ENCODE measurements at regions not wholly inside any gene's neighbourhood (a gene's known extent, or its start where the extent isn't known, plus 50 kb on each side); places are given as distances from the start of the nearest gene placed in this dataset.

DNA sequence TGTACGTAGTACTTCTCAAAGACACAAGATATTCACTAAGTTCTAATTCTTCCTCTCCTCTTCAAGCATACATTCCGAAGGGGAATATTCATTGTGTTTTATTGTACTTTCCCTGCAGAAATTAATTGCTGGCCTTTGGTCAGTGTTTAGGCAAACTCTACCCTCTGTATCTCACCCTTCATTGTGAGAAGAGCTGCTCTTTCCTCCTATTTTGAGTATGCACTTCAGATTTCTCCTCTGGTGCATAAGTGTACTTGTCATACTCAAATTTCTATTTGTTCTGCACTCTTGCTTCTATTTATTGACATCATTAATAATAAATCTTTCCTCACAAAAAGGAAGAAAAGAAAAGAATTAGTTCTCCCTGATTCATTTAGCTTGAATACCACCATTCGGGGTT is 485.4 kb upstream of the SLC8A1 start:
- Histone ChIP-seq H3K4me3 (replicated peaks; ENCODE audit: insufficient read depth, low read length) (no peak overlapping the region), H3K27me3 (ENCODE audit: insufficient read depth, poor library complexity, severe bottlenecking) (peaks cover 2% of the 10 kb centered on the region), H3K27ac (replicated peaks) (no peak overlapping the region)
- no peak for TF ChIP-seq POLR2AphosphoS5 (IDR thresholded peaks at IDR 0.05; ENCODE audit: low read depth)
- TF ChIP-seq, protein P1, sequence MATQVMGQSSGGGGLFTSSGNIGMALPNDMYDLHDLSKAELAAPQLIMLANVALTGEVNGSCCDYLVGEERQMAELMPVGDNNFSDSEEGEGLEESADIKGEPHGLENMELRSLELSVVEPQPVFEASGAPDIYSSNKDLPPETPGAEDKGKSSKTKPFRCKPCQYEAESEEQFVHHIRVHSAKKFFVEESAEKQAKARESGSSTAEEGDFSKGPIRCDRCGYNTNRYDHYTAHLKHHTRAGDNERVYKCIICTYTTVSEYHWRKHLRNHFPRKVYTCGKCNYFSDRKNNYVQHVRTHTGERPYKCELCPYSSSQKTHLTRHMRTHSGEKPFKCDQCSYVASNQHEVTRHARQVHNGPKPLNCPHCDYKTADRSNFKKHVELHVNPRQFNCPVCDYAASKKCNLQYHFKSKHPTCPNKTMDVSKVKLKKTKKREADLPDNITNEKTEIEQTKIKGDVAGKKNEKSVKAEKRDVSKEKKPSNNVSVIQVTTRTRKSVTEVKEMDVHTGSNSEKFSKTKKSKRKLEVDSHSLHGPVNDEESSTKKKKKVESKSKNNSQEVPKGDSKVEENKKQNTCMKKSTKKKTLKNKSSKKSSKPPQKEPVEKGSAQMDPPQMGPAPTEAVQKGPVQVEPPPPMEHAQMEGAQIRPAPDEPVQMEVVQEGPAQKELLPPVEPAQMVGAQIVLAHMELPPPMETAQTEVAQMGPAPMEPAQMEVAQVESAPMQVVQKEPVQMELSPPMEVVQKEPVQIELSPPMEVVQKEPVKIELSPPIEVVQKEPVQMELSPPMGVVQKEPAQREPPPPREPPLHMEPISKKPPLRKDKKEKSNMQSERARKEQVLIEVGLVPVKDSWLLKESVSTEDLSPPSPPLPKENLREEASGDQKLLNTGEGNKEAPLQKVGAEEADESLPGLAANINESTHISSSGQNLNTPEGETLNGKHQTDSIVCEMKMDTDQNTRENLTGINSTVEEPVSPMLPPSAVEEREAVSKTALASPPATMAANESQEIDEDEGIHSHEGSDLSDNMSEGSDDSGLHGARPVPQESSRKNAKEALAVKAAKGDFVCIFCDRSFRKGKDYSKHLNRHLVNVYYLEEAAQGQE (IDR thresholded peaks at IDR 0.05; ENCODE audit: insufficient replicate concordance, low read depth), result no peak
- TF ChIP-seq SPI1 (IDR thresholded peaks at IDR 0.05; ENCODE audit: borderline replicate concordance, low read depth), result no peak
- TF ChIP-seq, protein P2, sequence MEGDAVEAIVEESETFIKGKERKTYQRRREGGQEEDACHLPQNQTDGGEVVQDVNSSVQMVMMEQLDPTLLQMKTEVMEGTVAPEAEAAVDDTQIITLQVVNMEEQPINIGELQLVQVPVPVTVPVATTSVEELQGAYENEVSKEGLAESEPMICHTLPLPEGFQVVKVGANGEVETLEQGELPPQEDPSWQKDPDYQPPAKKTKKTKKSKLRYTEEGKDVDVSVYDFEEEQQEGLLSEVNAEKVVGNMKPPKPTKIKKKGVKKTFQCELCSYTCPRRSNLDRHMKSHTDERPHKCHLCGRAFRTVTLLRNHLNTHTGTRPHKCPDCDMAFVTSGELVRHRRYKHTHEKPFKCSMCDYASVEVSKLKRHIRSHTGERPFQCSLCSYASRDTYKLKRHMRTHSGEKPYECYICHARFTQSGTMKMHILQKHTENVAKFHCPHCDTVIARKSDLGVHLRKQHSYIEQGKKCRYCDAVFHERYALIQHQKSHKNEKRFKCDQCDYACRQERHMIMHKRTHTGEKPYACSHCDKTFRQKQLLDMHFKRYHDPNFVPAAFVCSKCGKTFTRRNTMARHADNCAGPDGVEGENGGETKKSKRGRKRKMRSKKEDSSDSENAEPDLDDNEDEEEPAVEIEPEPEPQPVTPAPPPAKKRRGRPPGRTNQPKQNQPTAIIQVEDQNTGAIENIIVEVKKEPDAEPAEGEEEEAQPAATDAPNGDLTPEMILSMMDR (IDR thresholded peaks at IDR 0.05; ENCODE audit: insufficient read depth, low read length), result no peak
- no peak for TF ChIP-seq GABPA (IDR thresholded peaks at IDR 0.05; ENCODE audit: low read depth)
- DNase-seq (ENCODE audit: low read depth in 1 of 2, low spot score in 1 of 2), result no peak

DNA sequence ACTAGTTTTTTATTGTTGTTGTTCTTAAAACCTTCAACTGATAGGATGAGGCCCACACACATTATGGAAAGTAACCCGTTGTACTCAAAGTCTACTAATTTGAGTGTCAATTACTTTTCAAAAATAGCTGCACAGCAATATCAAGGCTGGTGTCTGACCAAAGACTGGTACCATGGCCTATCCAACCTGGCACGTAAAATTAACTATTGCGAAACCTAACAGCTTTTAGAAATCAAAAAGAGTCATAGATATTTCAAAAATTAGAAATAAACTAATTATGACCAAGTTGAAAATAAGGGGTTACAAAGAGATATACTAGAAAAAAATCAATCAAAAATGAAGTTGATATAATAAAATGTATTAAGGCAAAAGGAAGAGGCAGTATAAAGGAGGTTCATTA is 501.5 kb upstream of the SLC8A1 start:
- Histone ChIP-seq H3K4me3 (replicated peaks; ENCODE audit: insufficient read depth, low read length) (no peak overlapping the region), H3K27ac (replicated peaks) (no peak overlapping the region), H3K27me3 (ENCODE audit: insufficient read depth, poor library complexity, severe bottlenecking) (no peaks in the 10 kb centered on the region)
- DNase-seq (ENCODE audit: low read depth in 1 of 2, low spot score in 1 of 2), result no peak
- TF ChIP-seq SPI1 (IDR thresholded peaks at IDR 0.05; ENCODE audit: borderline replicate concordance, low read depth) (no peak), POLR2AphosphoS5 (IDR thresholded peaks at IDR 0.05; ENCODE audit: low read depth) (no peak), GABPA (IDR thresholded peaks at IDR 0.05; ENCODE audit: low read depth) (no peak)
- TF ChIP-seq, protein P2 (IDR thresholded peaks at IDR 0.05; ENCODE audit: insufficient read depth, low read length), result no peak
- TF ChIP-seq, protein P1 (IDR thresholded peaks at IDR 0.05; ENCODE audit: insufficient replicate concordance, low read depth), result no peak

DNA sequence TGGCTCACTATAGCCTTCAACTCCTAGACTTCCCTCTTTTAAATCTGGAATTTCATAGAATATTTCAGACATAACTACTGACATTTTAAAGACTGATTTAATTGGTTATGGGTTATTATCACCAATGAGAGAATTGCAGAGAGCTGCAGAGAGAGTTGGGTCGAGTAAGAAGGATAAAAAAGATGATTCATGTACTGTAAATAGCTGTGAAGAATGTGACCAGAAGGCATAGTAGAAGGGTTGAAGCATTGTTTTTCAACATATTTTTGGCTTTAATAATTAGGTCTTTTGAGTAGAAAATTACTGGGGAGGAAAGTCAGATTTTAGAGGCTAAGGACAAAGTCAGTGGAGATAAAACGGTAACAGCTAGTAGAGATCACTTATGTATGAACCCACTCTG is 503.2 kb upstream of the SLC8A1 start:
- DNase-seq (ENCODE audit: low read depth in 1 of 2, low spot score in 1 of 2), result no peak
- H3K27ac ChIP-seq (replicated peaks), result no peak overlapping the region
- H3K4me3 ChIP-seq (replicated peaks; ENCODE audit: insufficient read depth, low read length), result no peak overlapping the region
- H3K27me3 ChIP-seq (ENCODE audit: insufficient read depth, poor library complexity, severe bottlenecking), result no peaks in the 10 kb centered on the region
- TF ChIP-seq, protein P2 (IDR thresholded peaks at IDR 0.05; ENCODE audit: insufficient read depth, low read length), result no peak
- TF ChIP-seq POLR2AphosphoS5 (IDR thresholded peaks at IDR 0.05; ENCODE audit: low read depth), result no peak
- no peak for TF ChIP-seq GABPA (IDR thresholded peaks at IDR 0.05; ENCODE audit: low read depth)
- TF ChIP-seq, protein P1 (IDR thresholded peaks at IDR 0.05; ENCODE audit: insufficient replicate concordance, low read depth), result no peak
- TF ChIP-seq SPI1 (IDR thresholded peaks at IDR 0.05; ENCODE audit: borderline replicate concordance, low read depth), result no peak

All from HL-60 (cell line).